ENCODE measurements at regions not wholly inside any gene's neighbourhood (a gene's known extent, or its start where the extent isn't known, plus 50 kb on each side); places are given as distances from the start of the nearest gene placed in this dataset.

- no peak for DNase-seq
Measured at GRCh38 chr2:145316496-145316895, 796.6 kb upstream of the ZEB2 start.

GRCh38 chr2:145315053-145315452 lies 795.1 kb upstream of the ZEB2 start:
- DNase-seq = no peak

GRCh38 chr2:145314119-145314633 lies 794.3 kb upstream of the ZEB2 start:
- DNase-seq = no peak

- DNase-seq = no peak
Measured at GRCh38 chr2:145305889-145306288, 786.0 kb upstream of the ZEB2 start.

GRCh38 chr2:145304501-145304900 lies 784.6 kb upstream of the ZEB2 start:
- DNase-seq = no peak

- peak; percentile 5 for DNase-seq
Measured at GRCh38 chr2:145303536-145303935, 783.6 kb upstream of the ZEB2 start.

- DNase-seq = no peak
Measured at GRCh38 chr2:145302886-145303285, 783.0 kb upstream of the ZEB2 start.

- DNase-seq = no peak
Measured at GRCh38 chr2:145302451-145302850, 782.5 kb upstream of the ZEB2 start.

GRCh38 chr2:145299368-145299767 lies 779.4 kb upstream of the ZEB2 start:
- no peak for DNase-seq

GRCh38 chr2:145292166-145292565 lies 772.2 kb upstream of the ZEB2 start:
- DNase-seq = no peak

- DNase-seq = no peak
Measured at GRCh38 chr2:145290986-145291385, 771.1 kb upstream of the ZEB2 start.

- DNase-seq = no peak
Measured at GRCh38 chr2:145289946-145290345, 770.0 kb upstream of the ZEB2 start.

GRCh38 chr2:145288650-145289496 lies 769.0 kb upstream of the ZEB2 start:
- no peak for DNase-seq

- no peak for DNase-seq
Measured at GRCh38 chr2:145287736-145288135, 767.8 kb upstream of the ZEB2 start.

GRCh38 chr2:145286716-145287275 lies 766.9 kb upstream of the ZEB2 start:
- DNase-seq = no peak

- DNase-seq = no peak
Measured at GRCh38 chr2:145284551-145284950, 764.6 kb upstream of the ZEB2 start.

GRCh38 chr2:145283131-145283530 lies 763.2 kb upstream of the ZEB2 start:
- DNase-seq = no peak

- DNase-seq = no peak
Measured at GRCh38 chr2:145277922-145278321, 758.0 kb upstream of the ZEB2 start.

GRCh38 chr2:145273840-145274239 lies 753.9 kb upstream of the ZEB2 start:
- no peak for DNase-seq

GRCh38 chr2:145268931-145269330 lies 749.0 kb upstream of the ZEB2 start:
- no peak for DNase-seq

GRCh38 chr2:145267451-145267850 lies 747.5 kb upstream of the ZEB2 start:
- DNase-seq = no peak

GRCh38 chr2:145265244-145265643 lies 745.3 kb upstream of the ZEB2 start:
- no peak for DNase-seq

GRCh38 chr2:145260674-145261073 lies 740.8 kb upstream of the ZEB2 start:
- no peak for DNase-seq

- no peak for DNase-seq
Measured at GRCh38 chr2:145260081-145260480, 740.2 kb upstream of the ZEB2 start.

Measured in SHP77 treated with DMSO at 0.1 percent for 48 hours (cell line).